Activated CD8-positive, alpha-beta memory T cell treated with anti-CD3 and anti-CD28 coated beads for 24 hours (primary cell): ENCODE measurements at regions not wholly inside any gene's neighbourhood (a gene's known extent, or its start where the extent isn't known, plus 50 kb on each side); places are given as distances from the start of the nearest gene placed in this dataset.

Source experiments
- DNase-seq: peaks from one replicate; pipeline ENCODE4 v3.0.0-alpha.2; 2020

GRCh38 chr2:172658945-172659344 lies 76.7 kb upstream of the RAPGEF4 start:
- DNase-seq, result no peak

GRCh38 chr2:172662099-172662498 lies 73.5 kb upstream of the RAPGEF4 start:
- DNase-seq, result no peak

GRCh38 chr2:172664766-172665165 lies 70.9 kb upstream of the RAPGEF4 start:
- no peak for DNase-seq

- DNase-seq, result no peak
These were observed 67.9 kb upstream of the RAPGEF4 start for GRCh38 chr2:172667581-172668325.

GRCh38 chr2:172671501-172671900 lies 64.1 kb upstream of the RAPGEF4 start:
- DNase-seq, result no peak

- DNase-seq, result no peak
These were observed 63.5 kb upstream of the RAPGEF4 start for GRCh38 chr2:172672114-172672513.

- DNase-seq, result no peak
These were observed 62.5 kb upstream of the RAPGEF4 start for GRCh38 chr2:172673056-172673683.

GRCh38 chr2:172674034-172674967 lies 61.3 kb upstream of the RAPGEF4 start:
- peak; percentile 77 for DNase-seq

GRCh38 chr2:172674968-172675303 lies 60.7 kb upstream of the RAPGEF4 start:
- no peak for DNase-seq

- DNase-seq, result no peak
These were observed 58.3 kb upstream of the RAPGEF4 start for GRCh38 chr2:172677363-172677762.

GRCh38 chr2:172680436-172681068 lies 55.1 kb upstream of the RAPGEF4 start:
- no peak for DNase-seq

- DNase-seq, result no peak
These were observed 50.2 kb upstream of the RAPGEF4 start for GRCh38 chr2:172685467-172685866.
